ENCODE measurements at regions not wholly inside any gene's neighbourhood (a gene's known extent, or its start where the extent isn't known, plus 50 kb on each side); places are given as distances from the start of the nearest gene placed in this dataset.

GRCh38 chr2:15081356-15081755 lies 448.8 kb downstream of the LRATD1 start:
- TF ChIP-seq POLR2AphosphoS5 (IDR thresholded peaks at IDR 0.05; ENCODE audit: low read depth, low read length) (no peak), POLR2A (IDR thresholded peaks at IDR 0.05; ENCODE audit: low read depth, low read length) (no peak)

Data from GM12892 (cell line).